ENCODE measurements at regions not wholly inside any gene's neighbourhood (a gene's known extent, or its start where the extent isn't known, plus 50 kb on each side); places are given as distances from the start of the nearest gene placed in this dataset.

DNA sequence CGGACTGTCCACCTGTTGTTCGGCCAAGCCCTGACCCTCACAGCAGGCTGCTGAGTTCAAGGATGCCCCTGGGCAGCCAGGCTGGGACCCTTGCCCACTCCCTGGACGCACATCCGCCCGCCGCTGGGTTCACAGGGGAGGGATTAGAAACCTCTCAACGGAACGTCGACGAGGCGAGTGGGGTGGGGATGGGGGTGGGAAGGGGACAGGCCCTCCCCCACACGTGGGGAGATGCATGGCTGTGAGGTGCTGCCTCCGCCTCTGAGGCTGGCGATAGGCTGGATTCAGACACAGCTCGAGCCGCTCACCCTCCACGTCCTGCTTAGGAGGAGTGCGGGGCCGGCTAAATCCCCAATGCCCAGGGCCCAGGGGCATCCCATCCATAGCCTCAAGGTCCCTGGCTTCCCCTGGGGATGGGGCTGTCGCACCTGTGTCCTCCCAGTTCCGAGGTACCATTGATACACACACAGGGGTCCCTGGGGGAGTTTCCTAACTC is 90.6 kb upstream of the BHLHE23 start:
- TF ChIP-seq, protein P1, sequence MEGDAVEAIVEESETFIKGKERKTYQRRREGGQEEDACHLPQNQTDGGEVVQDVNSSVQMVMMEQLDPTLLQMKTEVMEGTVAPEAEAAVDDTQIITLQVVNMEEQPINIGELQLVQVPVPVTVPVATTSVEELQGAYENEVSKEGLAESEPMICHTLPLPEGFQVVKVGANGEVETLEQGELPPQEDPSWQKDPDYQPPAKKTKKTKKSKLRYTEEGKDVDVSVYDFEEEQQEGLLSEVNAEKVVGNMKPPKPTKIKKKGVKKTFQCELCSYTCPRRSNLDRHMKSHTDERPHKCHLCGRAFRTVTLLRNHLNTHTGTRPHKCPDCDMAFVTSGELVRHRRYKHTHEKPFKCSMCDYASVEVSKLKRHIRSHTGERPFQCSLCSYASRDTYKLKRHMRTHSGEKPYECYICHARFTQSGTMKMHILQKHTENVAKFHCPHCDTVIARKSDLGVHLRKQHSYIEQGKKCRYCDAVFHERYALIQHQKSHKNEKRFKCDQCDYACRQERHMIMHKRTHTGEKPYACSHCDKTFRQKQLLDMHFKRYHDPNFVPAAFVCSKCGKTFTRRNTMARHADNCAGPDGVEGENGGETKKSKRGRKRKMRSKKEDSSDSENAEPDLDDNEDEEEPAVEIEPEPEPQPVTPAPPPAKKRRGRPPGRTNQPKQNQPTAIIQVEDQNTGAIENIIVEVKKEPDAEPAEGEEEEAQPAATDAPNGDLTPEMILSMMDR (conservative IDR thresholded peaks at IDR 0.05 in 1 of 2, IDR thresholded peaks at IDR 0.05 in 1 of 2; ENCODE audit: extremely low read depth in 1 of 2, insufficient read depth in 1 of 2, low read depth in 1 of 2, low read length in 2 of 2) = no peak
- TF ChIP-seq EZH2 (IDR thresholded peaks at IDR 0.05; ENCODE audit: borderline replicate concordance, low read length) = no peak
